IMR-90 (cell line): ENCODE measurements at regions not wholly inside any gene's neighbourhood (a gene's known extent, or its start where the extent isn't known, plus 50 kb on each side); places are given as distances from the start of the nearest gene placed in this dataset.

Source experiments
- ATAC-seq: fragments of 200-7000 bp; cut with Tn5 transposase; 2 replicates; pipeline ENCODE4 v1.9.1; 2020; ENCODE audit warnings: low read depth, mild to moderate bottlenecking, moderate library complexity
- BruUV-seq: library from RNA; stranded (reverse); fragments of 400-500 nt; replicated peaks from 2 replicates; lab custom pipeline; 2021; lab: Mats Ljungman, UMichigan
- CTCF ChIA-PET: fragments of 300-600 bp; formaldehyde crosslinking; extraction: SDS; loops from one replicate; lab custom pipeline; 2021; ENCODE audit warnings: antibody characterized with exemption; lab: Yijun Ruan, JAX
- POLR2A ChIA-PET: fragments of 300-600 bp; sonication (Branson Sonifier 250); formaldehyde crosslinking; loops from one replicate; lab custom pipeline; 2022; ENCODE audit warnings: antibody characterized with exemption; ENCODE audit not compliant: unreplicated experiment; lab: Charles Lee
- DNase-seq: peaks from one replicate; pipeline ENCODE4 v3.0.0; 2013
- H2AFZ ChIP-seq: replicated peaks from 2 replicates; pipeline ENCODE3; 2013; ENCODE audit warnings: low read length, mild to moderate bottlenecking; ENCODE audit not compliant: poor library complexity
- H2AK5ac ChIP-seq: 2 replicates; pipeline ENCODE4 v1.6.1; 2013; ENCODE audit warnings: low read depth, low read length, inconsistent platforms
- H2AK9ac ChIP-seq: replicated peaks from 2 replicates; pipeline ENCODE3; 2013; ENCODE audit warnings: mild to moderate bottlenecking, low read depth, low read length, moderate library complexity; ENCODE audit not compliant: poor library complexity
- H2BK120ac ChIP-seq: 2 replicates; pipeline ENCODE4 v1.6.1; 2013; ENCODE audit warnings: low read depth, low read length, inconsistent platforms
- H2BK15ac ChIP-seq: 3 replicates; pipeline ENCODE4 v1.6.1; 2013; ENCODE audit warnings: low read depth, low read length, inconsistent platforms
- H2BK20ac ChIP-seq: 2 replicates; pipeline ENCODE4 v1.6.1; 2013; ENCODE audit warnings: low read depth, mild to moderate bottlenecking, inconsistent platforms, low read length, moderate library complexity
- H2BK5ac ChIP-seq: 2 replicates; pipeline ENCODE4 v1.6.1; 2013; ENCODE audit warnings: mild to moderate bottlenecking, low read depth, low read length, inconsistent platforms; ENCODE audit not compliant: poor library complexity, severe bottlenecking
- H3K14ac ChIP-seq: replicated peaks from 2 replicates; pipeline ENCODE4 v1.6.1; 2013; ENCODE audit warnings: low read depth, low read length, inconsistent platforms
- H3K18ac ChIP-seq: 2 replicates; pipeline ENCODE4 v1.6.1; 2013; ENCODE audit warnings: low read depth, low read length, control low read depth
- H3K23ac ChIP-seq: 2 replicates; pipeline ENCODE4 v1.6.1; 2013; ENCODE audit warnings: low read depth, low read length, inconsistent platforms
- H3K27ac ChIP-seq: 2 replicates; pipeline ENCODE4 v1.5.1; 2013; ENCODE audit warnings: mild to moderate bottlenecking, control low read depth, low read length; ENCODE audit not compliant: insufficient read depth
- H3K27me3 ChIP-seq: 2 replicates; pipeline ENCODE4 v1.6.1; 2013; ENCODE audit warnings: low read length; ENCODE audit not compliant: control insufficient read depth, insufficient read depth
- H3K36me3 ChIP-seq: 2 replicates; pipeline ENCODE4 v1.6.1; 2013; ENCODE audit warnings: low read length, mixed read lengths; ENCODE audit not compliant: control insufficient read depth, insufficient read depth
- H3K4ac ChIP-seq: 2 replicates; pipeline ENCODE4 v1.6.1; 2013; ENCODE audit warnings: low read depth, low read length, inconsistent platforms
- H3K4me1 ChIP-seq: 2 replicates; pipeline ENCODE4 v1.6.1; 2013; ENCODE audit warnings: low read length, mixed read lengths; ENCODE audit not compliant: control insufficient read depth, insufficient read depth
- H3K4me2 ChIP-seq: 2 replicates; pipeline ENCODE4 v1.6.1; 2013; ENCODE audit warnings: low read depth, mild to moderate bottlenecking, control low read depth, low read length, moderate library complexity
- H3K4me3 ChIP-seq: 2 replicates; pipeline ENCODE4 v1.5.1; 2013; ENCODE audit warnings: low read depth, mild to moderate bottlenecking, control low read depth, low read length, moderate library complexity; ENCODE audit not compliant: insufficient read depth
- H3K56ac ChIP-seq: 2 replicates; pipeline ENCODE4 v1.6.1; 2013; ENCODE audit warnings: low read length, inconsistent platforms; ENCODE audit not compliant: insufficient read depth; ENCODE audit errors: extremely low read depth
- H3K79me1 ChIP-seq, 2 experiments: 2 replicates each; pipeline ENCODE4 v1.6.1; 2013; ENCODE audit warnings: low read length in 2 of 2, inconsistent platforms in 1 of 2, low read depth in 1 of 2
- H3K9ac ChIP-seq: 2 replicates; pipeline ENCODE4 v1.6.1; 2013; ENCODE audit warnings: low read depth, low read length, control low read depth
- H3K9me1 ChIP-seq: 2 replicates; pipeline ENCODE4 v1.6.1; 2013; ENCODE audit warnings: low read length, inconsistent platforms; ENCODE audit not compliant: insufficient read depth
- H3K9me3 ChIP-seq: 2 replicates; pipeline ENCODE4 v1.6.1; 2013; ENCODE audit warnings: low read length; ENCODE audit not compliant: control insufficient read depth, insufficient read depth
- H4K20me1 ChIP-seq: 2 replicates; pipeline ENCODE4 v1.6.1; 2013; ENCODE audit warnings: low read length, inconsistent platforms; ENCODE audit not compliant: insufficient read depth
- H4K5ac ChIP-seq: 2 replicates; pipeline ENCODE4 v1.6.1; 2013; ENCODE audit warnings: mild to moderate bottlenecking, low read depth, low read length, control low read depth
- H4K8ac ChIP-seq, 2 experiments: 2 replicates each; pipeline ENCODE4 v1.6.1; 2013; ENCODE audit warnings: low read depth in 2 of 2, low read length in 2 of 2, control low read depth in 1 of 2, inconsistent platforms in 1 of 2
- H4K91ac ChIP-seq: 2 replicates; pipeline ENCODE4 v1.6.1; 2013; ENCODE audit warnings: low read depth, low read length, inconsistent platforms; ENCODE audit not compliant: insufficient read depth
- CEBPB ChIP-seq: IDR thresholded peaks from 2 replicates; pipeline ENCODE4 v1.6.1; 2012; ENCODE audit warnings: low read depth, low read length, improper control_type of control experiment
- ELK1 ChIP-seq: fragments of 150-350 bp; IDR thresholded peaks from 2 replicates; pipeline ENCODE4 v1.6.1; 2016; ENCODE audit warnings: low read depth, mild to moderate bottlenecking, low read length, moderate library complexity, borderline replicate concordance
- MAFK ChIP-seq: IDR thresholded peaks from 2 replicates; pipeline ENCODE4 v1.6.1; 2012; ENCODE audit warnings: low read depth, low read length, improper control_type of control experiment
- MAZ ChIP-seq: IDR thresholded peaks from 2 replicates; pipeline ENCODE4 v1.6.1; 2012; ENCODE audit warnings: low read depth, mild to moderate bottlenecking, low read length, improper control_type of control experiment, moderate library complexity, borderline replicate concordance
- MXI1 ChIP-seq: IDR thresholded peaks from 2 replicates; pipeline ENCODE4 v1.6.1; 2012; ENCODE audit warnings: low read depth, mild to moderate bottlenecking, low read length, moderate library complexity, borderline replicate concordance
- POLR2A ChIP-seq: IDR thresholded peaks from 2 replicates; pipeline ENCODE4 v1.6.1; 2012; ENCODE audit warnings: mild to moderate bottlenecking, low read depth, low read length
- WGBS, 2 experiments: methylation state at CpG; one replicate each; pipeline versions ENCODE4 v1.1.5 to v1.1.7; 2013; ENCODE audit warnings: missing lambda C conversion rate in 2 of 2; ENCODE audit not compliant: insufficient read length in 1 of 2; ENCODE audit errors: extremely low coverage in 2 of 2; 5-methylcytosine and 5-hydroxymethylcytosine counted together
- dilution Hi-C: fragments of 300-500 bp; cut with HindIII; formaldehyde crosslinking; loops from one replicate; pipeline ENCODE4 v1.14.3; 2018; ENCODE audit warnings: low sequenced_read_pairs; ENCODE audit not compliant: unreplicated experiment
- in situ Hi-C: fragments of 300-500 bp; cut with MboI; formaldehyde crosslinking; loops from 3 replicates; pipeline ENCODE4 v1.14.3; 2019; ENCODE audit warnings: low sequenced_read_pairs, inconsistent platforms, mixed read lengths
- intact Hi-C: fragments of 100-400 bp; cut with micrococcal nuclease; formaldehyde crosslinking; loops from 2 replicates; pipeline ENCODE4 v1.10.0; 2022
- TF ChIP-seq, protein P1 (sequence below): fragments of 150-350 bp; IDR thresholded peaks from 2 replicates; pipeline ENCODE4 v1.6.1; 2017; ENCODE audit warnings: mild to moderate bottlenecking, antibody characterized with exemption, low read length, low read depth

DNA sequence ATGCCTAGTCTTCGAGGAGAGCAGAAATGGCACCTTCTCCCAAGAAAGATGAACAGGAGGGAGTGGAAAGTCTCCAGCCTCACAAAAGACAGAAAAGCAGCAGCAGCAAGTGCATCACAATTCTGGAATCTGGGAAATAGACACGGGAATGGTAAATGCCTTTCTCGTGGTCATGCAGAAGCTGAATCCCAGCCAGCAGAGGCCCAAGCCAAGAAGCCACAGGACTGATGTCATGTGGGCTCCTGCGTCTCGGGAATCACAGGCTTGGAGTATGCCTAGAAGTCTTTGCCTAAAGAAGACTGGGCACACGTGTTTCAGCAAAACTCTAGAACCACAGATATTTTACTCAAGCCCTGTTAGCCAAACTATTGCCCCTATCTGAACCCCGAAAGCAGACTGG is 260.3 kb upstream of the PLD5 start:
- H3K79me1 ChIP-seq: no peaks in the 10 kb centered on the region
- peaks cover 17% of the 10 kb centered on the region for H3K9me3 ChIP-seq
- H3K36me3 ChIP-seq: no peaks in the 10 kb centered on the region
- H4K5ac ChIP-seq: no peak overlapping the region
- CTCF ChIA-PET: no interaction called here
- POLR2A ChIA-PET: no interaction called here
- intact Hi-C loops (no loop called here), in situ Hi-C loops (no loop called here), dilution Hi-C loops (no loop called here)
- H3K4me1 ChIP-seq: no peaks in the 10 kb centered on the region
- no peak overlapping the region for H2BK120ac ChIP-seq
- DNase-seq (no peak), ATAC-seq (no peak)
- H3K9ac ChIP-seq: no peak overlapping the region
- H4K20me1 ChIP-seq: no peaks in the 10 kb centered on the region
- H3K4me2 ChIP-seq: no peak overlapping the region
- no peak overlapping the region for H2BK5ac ChIP-seq
- no peak overlapping the region for H2BK15ac ChIP-seq
- WGBS, 2 experiments: 56% methylated on average over 4 of the region's 7 CpGs; no CpG with 5 or more reads in 1 of the 2 experiments
- H2AK9ac ChIP-seq: no peak overlapping the region
- no peak overlapping the region for H3K4me3 ChIP-seq
- H3K23ac ChIP-seq: no peak overlapping the region
- BruUV-seq: no TSS peak
- no peak overlapping the region for H3K4ac ChIP-seq
- no peak overlapping the region for H2AFZ ChIP-seq
- H3K27ac ChIP-seq: no peak overlapping the region
- H2BK20ac ChIP-seq: no peak overlapping the region
- no peak overlapping the region for H3K14ac ChIP-seq
- no peaks in the 10 kb centered on the region for H3K27me3 ChIP-seq
- H4K91ac ChIP-seq: no peak overlapping the region
- no peaks in the 10 kb centered on the region for H3K9me1 ChIP-seq
- no peak overlapping the region for H3K18ac ChIP-seq
- H4K8ac ChIP-seq: no peak overlapping the region
- no peak overlapping the region for H3K56ac ChIP-seq
- H2AK5ac ChIP-seq: no peak overlapping the region
- TF ChIP-seq MAZ (no peak), ELK1 (no peak), MXI1 (no peak), MAFK (no peak), CEBPB (no peak), POLR2A (no peak)
- TF ChIP-seq, protein P1, sequence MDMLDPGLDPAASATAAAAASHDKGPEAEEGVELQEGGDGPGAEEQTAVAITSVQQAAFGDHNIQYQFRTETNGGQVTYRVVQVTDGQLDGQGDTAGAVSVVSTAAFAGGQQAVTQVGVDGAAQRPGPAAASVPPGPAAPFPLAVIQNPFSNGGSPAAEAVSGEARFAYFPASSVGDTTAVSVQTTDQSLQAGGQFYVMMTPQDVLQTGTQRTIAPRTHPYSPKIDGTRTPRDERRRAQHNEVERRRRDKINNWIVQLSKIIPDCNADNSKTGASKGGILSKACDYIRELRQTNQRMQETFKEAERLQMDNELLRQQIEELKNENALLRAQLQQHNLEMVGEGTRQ: no peak
